MM.1S (cell line): ENCODE measurements at regions not wholly inside any gene's neighbourhood (a gene's known extent, or its start where the extent isn't known, plus 50 kb on each side); places are given as distances from the start of the nearest gene placed in this dataset.

Source experiments
- DNase-seq: peaks from one replicate; pipeline ENCODE4 v3.0.0-alpha.2; 2015
- H2AFZ ChIP-seq: fragments of 300-600 bp; sonication (generic); 2 replicates; pipeline ENCODE4 v1.6.0; 2016; ENCODE audit warnings: antibody characterized with exemption, low read length
- H3F3A ChIP-seq: fragments of 300-600 bp; sonication (generic); 2 replicates; pipeline ENCODE4 v1.6.1; 2016; ENCODE audit warnings: mild to moderate bottlenecking, antibody characterized with exemption, low read length, moderate library complexity, mixed read lengths; ENCODE audit not compliant: insufficient read depth
- H3K27ac ChIP-seq: fragments of 300-600 bp; sonication (generic); 2 replicates; pipeline ENCODE4 v1.5.1; 2016; ENCODE audit warnings: mild to moderate bottlenecking, low read length
- H3K27me3 ChIP-seq: fragments of 300-600 bp; sonication (generic); replicated peaks from 2 replicates; pipeline ENCODE4 v1.6.0; 2016; ENCODE audit warnings: low read length; ENCODE audit not compliant: insufficient read depth
- H3K36me3 ChIP-seq: fragments of 300-600 bp; sonication (generic); replicated peaks from 2 replicates; pipeline ENCODE4 v1.6.1; 2016; ENCODE audit warnings: mild to moderate bottlenecking, low read length, mixed read lengths; ENCODE audit not compliant: insufficient read depth
- H3K4me1 ChIP-seq: fragments of 300-600 bp; sonication (generic); 2 replicates; pipeline ENCODE4 v1.6.1; 2016; ENCODE audit warnings: low read length, mixed read lengths
- H3K4me2 ChIP-seq: fragments of 300-600 bp; sonication (generic); 2 replicates; pipeline ENCODE4 v1.6.0; 2016; ENCODE audit warnings: low read depth, low read length
- H3K4me3 ChIP-seq: fragments of 300-600 bp; sonication (generic); 2 replicates; pipeline ENCODE4 v1.5.1; 2016; ENCODE audit warnings: low read length, mixed read lengths
- H3K79me2 ChIP-seq: fragments of 300-600 bp; sonication (generic); 2 replicates; pipeline ENCODE4 v1.6.1; 2016; ENCODE audit warnings: mixed run types, low read length, mixed read lengths
- H3K9ac ChIP-seq: fragments of 300-600 bp; sonication (generic); 2 replicates; pipeline ENCODE4 v1.6.1; 2016; ENCODE audit warnings: low read length, mixed read lengths
- H3K9me2 ChIP-seq: fragments of 300-600 bp; sonication (generic); replicated peaks from 2 replicates; pipeline ENCODE4 v1.6.1; 2016; ENCODE audit warnings: mild to moderate bottlenecking, low read length, mixed read lengths; ENCODE audit not compliant: insufficient read depth
- H3K9me3 ChIP-seq: fragments of 300-600 bp; sonication (generic); replicated peaks from 2 replicates; pipeline ENCODE4 v1.6.1; 2016; ENCODE audit warnings: mild to moderate bottlenecking, low read length, mixed read lengths; ENCODE audit not compliant: insufficient read depth
- H4K20me1 ChIP-seq: fragments of 300-600 bp; sonication (generic); 2 replicates; pipeline ENCODE4 v1.6.1; 2016; ENCODE audit warnings: mild to moderate bottlenecking, low read length, moderate library complexity, mixed read lengths; ENCODE audit not compliant: insufficient read depth
- CTCF ChIP-seq: fragments of 300-600 bp; sonication (generic); IDR thresholded peaks from 2 replicates; pipeline ENCODE4 v1.5.1; 2016; ENCODE audit warnings: antibody characterized with exemption, low read length, mixed read lengths
- EZH2 ChIP-seq: fragments of 300-600 bp; sonication (generic); optimal IDR thresholded peaks from 2 replicates; pipeline ENCODE3; 2017; ENCODE audit warnings: low read depth, mild to moderate bottlenecking, antibody characterized with exemption, low read length, mixed read lengths
- EZH2phosphoT487 ChIP-seq: fragments of 300-600 bp; sonication (generic); IDR thresholded peaks from 2 replicates; pipeline ENCODE4 v1.6.1; 2018; ENCODE audit warnings: antibody characterized with exemption, low read length

GRCh38 chr11:80462211-80462610, 1021.4 kb upstream of the TENM4 start:
- Histone ChIP-seq H3K4me3 (no peak overlapping the region), H2AFZ (no peak overlapping the region), H3K9me2 (no peaks in the 10 kb centered on the region), H3K27me3 (no peaks in the 10 kb centered on the region), H3K9me3 (no peaks in the 10 kb centered on the region), H3K36me3 (no peaks in the 10 kb centered on the region), H3K27ac (no peak overlapping the region), H4K20me1 (no peaks in the 10 kb centered on the region), H3F3A (no peaks in the 10 kb centered on the region), H3K79me2 (no peaks in the 10 kb centered on the region), H3K4me2 (no peak overlapping the region), H3K4me1 (no peaks in the 10 kb centered on the region), H3K9ac (no peak overlapping the region)
- DNase-seq: no peak
- no peak for TF ChIP-seq EZH2phosphoT487

- H2AFZ ChIP-seq: no peak overlapping the region
- no peak overlapping the region for H3K4me3 ChIP-seq
- H3K36me3 ChIP-seq: no peaks in the 10 kb centered on the region
- no peaks in the 10 kb centered on the region for H3K27me3 ChIP-seq
- H3K27ac ChIP-seq: no peak overlapping the region
- no peaks in the 10 kb centered on the region for H3F3A ChIP-seq
- no peaks in the 10 kb centered on the region for H3K79me2 ChIP-seq
- no peak overlapping the region for H3K9ac ChIP-seq
- H3K4me2 ChIP-seq: no peak overlapping the region
- no peak for DNase-seq
- H3K4me1 ChIP-seq: no peaks in the 10 kb centered on the region
- H3K9me3 ChIP-seq: no peaks in the 10 kb centered on the region
- no peaks in the 10 kb centered on the region for H4K20me1 ChIP-seq
- TF ChIP-seq EZH2 (no peak), CTCF (no peak), EZH2phosphoT487 (no peak)
- no peaks in the 10 kb centered on the region for H3K9me2 ChIP-seq
These were observed 1017.5 kb upstream of the TENM4 start for GRCh38 chr11:80458376-80458775.

GRCh38 chr11:80457823-80458222, 1017.0 kb upstream of the TENM4 start:
- Histone ChIP-seq H3K4me2 (no peak overlapping the region), H2AFZ (no peak overlapping the region), H3K36me3 (no peaks in the 10 kb centered on the region), H3K4me1 (no peaks in the 10 kb centered on the region), H4K20me1 (no peaks in the 10 kb centered on the region), H3K4me3 (no peak overlapping the region), H3F3A (no peaks in the 10 kb centered on the region), H3K27ac (no peak overlapping the region), H3K9ac (no peak overlapping the region), H3K9me2 (no peaks in the 10 kb centered on the region), H3K27me3 (no peaks in the 10 kb centered on the region), H3K79me2 (no peaks in the 10 kb centered on the region), H3K9me3 (no peaks in the 10 kb centered on the region)
- no peak for DNase-seq
- TF ChIP-seq EZH2phosphoT487 (no peak), EZH2 (no peak), CTCF (no peak)

GRCh38 chr11:80455818-80456217, 1015.0 kb upstream of the TENM4 start:
- H3K9me3 ChIP-seq: no peaks in the 10 kb centered on the region
- no peaks in the 10 kb centered on the region for H4K20me1 ChIP-seq
- H3K79me2 ChIP-seq: no peaks in the 10 kb centered on the region
- H3F3A ChIP-seq: no peaks in the 10 kb centered on the region
- no peak overlapping the region for H3K4me3 ChIP-seq
- no peaks in the 10 kb centered on the region for H3K36me3 ChIP-seq
- no peak overlapping the region for H3K27ac ChIP-seq
- H3K9ac ChIP-seq: no peak overlapping the region
- H3K27me3 ChIP-seq: no peaks in the 10 kb centered on the region
- TF ChIP-seq CTCF (no peak), EZH2 (no peak), EZH2phosphoT487 (no peak)
- H3K9me2 ChIP-seq: no peaks in the 10 kb centered on the region
- no peak overlapping the region for H3K4me2 ChIP-seq
- DNase-seq: no peak
- no peak overlapping the region for H2AFZ ChIP-seq
- peaks cover 7% of the 10 kb centered on the region for H3K4me1 ChIP-seq
